H9 (cell line): ENCODE measurements at regions not wholly inside any gene's neighbourhood (a gene's known extent, or its start where the extent isn't known, plus 50 kb on each side); places are given as distances from the start of the nearest gene placed in this dataset.
A peak's percentile ranks its signal among the peaks of the same experiment; 100 is the strongest.

Experiments
- DNase-seq: peaks from one replicate; pipeline ENCODE4 v3.0.0-alpha.2; 2017
- H2AFZ ChIP-seq: one replicate; pipeline ENCODE4 v1.6.1; 2013; ENCODE audit warnings: mild to moderate bottlenecking, low read length, control low read depth, moderate library complexity
- H2AK5ac ChIP-seq: 2 replicates; pipeline ENCODE4 v1.6.1; 2013; ENCODE audit warnings: low read length, control low read depth, mixed read lengths; ENCODE audit not compliant: insufficient read length
- H2BK120ac ChIP-seq: one replicate; pipeline ENCODE4 v1.6.1; 2013; ENCODE audit warnings: low read depth, mild to moderate bottlenecking, low read length, control low read depth, inconsistent platforms; ENCODE audit not compliant: poor library complexity, severe bottlenecking
- H2BK12ac ChIP-seq: 2 replicates; pipeline ENCODE4 v1.6.1; 2013; ENCODE audit warnings: low read length, control low read depth, mixed read lengths, low read depth; ENCODE audit not compliant: insufficient read length
- H2BK15ac ChIP-seq: 2 replicates; pipeline ENCODE4 v1.6.1; 2013; ENCODE audit warnings: low read depth, low read length, control low read depth
- H2BK20ac ChIP-seq: one replicate; pipeline ENCODE4 v1.6.1; 2013; ENCODE audit warnings: low read depth, mild to moderate bottlenecking, low read length, control low read depth, inconsistent platforms; ENCODE audit not compliant: poor library complexity, severe bottlenecking
- H2BK5ac ChIP-seq: 2 replicates; pipeline ENCODE4 v1.6.1; 2013; ENCODE audit warnings: low read length, control low read depth, mixed read lengths; ENCODE audit not compliant: insufficient read length
- H3K14ac ChIP-seq: 2 replicates; pipeline ENCODE4 v1.6.1; 2013; ENCODE audit warnings: low read length, control low read depth; ENCODE audit not compliant: insufficient read depth
- H3K18ac ChIP-seq: 2 replicates; pipeline ENCODE4 v1.6.1; 2013; ENCODE audit warnings: low read depth, mild to moderate bottlenecking, mixed read lengths, low read length, control low read depth; ENCODE audit not compliant: insufficient read length
- H3K23ac ChIP-seq: 2 replicates; pipeline ENCODE4 v1.6.1; 2013; ENCODE audit warnings: low read length, control low read depth, mixed read lengths, low read depth; ENCODE audit not compliant: insufficient read length
- H3K23me2 ChIP-seq: 2 replicates; pipeline ENCODE4 v1.6.1; 2013; ENCODE audit warnings: low read depth, mild to moderate bottlenecking, mixed read lengths, low read length, control low read depth; ENCODE audit not compliant: insufficient read length, poor library complexity, severe bottlenecking
- H3K27ac ChIP-seq: 2 replicates; pipeline ENCODE4 v1.5.1; 2013; ENCODE audit warnings: low read length, control low read depth, mixed read lengths, low read depth; ENCODE audit not compliant: insufficient read length
- H3K27me3 ChIP-seq: 2 replicates; pipeline ENCODE4 v1.6.1; 2013; ENCODE audit warnings: low read length, control low read depth, inconsistent platforms; ENCODE audit not compliant: insufficient read depth
- H3K4ac ChIP-seq: 2 replicates; pipeline ENCODE4 v1.6.1; 2013; ENCODE audit warnings: low read depth, mild to moderate bottlenecking, control low read depth, inconsistent platforms, low read length, moderate library complexity
- H3K4me1 ChIP-seq: 2 replicates; pipeline ENCODE4 v1.6.1; 2013; ENCODE audit warnings: low read length, control low read depth, inconsistent platforms; ENCODE audit not compliant: insufficient read depth
- H3K4me2 ChIP-seq: 2 replicates; pipeline ENCODE4 v1.6.1; 2013; ENCODE audit warnings: low read length, control low read depth, mixed read lengths; ENCODE audit not compliant: insufficient read length, insufficient read depth
- H3K56ac ChIP-seq: 2 replicates; pipeline ENCODE4 v1.6.1; 2013; ENCODE audit warnings: low read depth, mild to moderate bottlenecking, mixed read lengths, low read length, control low read depth; ENCODE audit not compliant: insufficient read length
- H3K79me1 ChIP-seq: 2 replicates; pipeline ENCODE4 v1.6.1; 2013; ENCODE audit warnings: low read depth, mild to moderate bottlenecking, moderate library complexity, low read length, control low read depth, inconsistent platforms; ENCODE audit not compliant: insufficient read depth, poor library complexity, severe bottlenecking
- H3K79me2 ChIP-seq: 2 replicates; pipeline ENCODE4 v1.6.1; 2013; ENCODE audit warnings: low read length, control low read depth, inconsistent platforms; ENCODE audit not compliant: insufficient read depth
- H3K9ac ChIP-seq: 2 replicates; pipeline ENCODE4 v1.6.1; 2013; ENCODE audit warnings: low read length, control low read depth, mixed read lengths; ENCODE audit not compliant: insufficient read length; ENCODE audit errors: extremely low read depth
- H3K9me3 ChIP-seq: one replicate; pipeline ENCODE4 v1.6.1; 2013; ENCODE audit warnings: low read depth, low read length, inconsistent platforms; ENCODE audit not compliant: control insufficient read depth
- H3T11ph ChIP-seq: one replicate; pipeline ENCODE4 v1.6.1; 2013; ENCODE audit warnings: mild to moderate bottlenecking, low read length, control low read depth, inconsistent platforms
- H4K20me1 ChIP-seq: one replicate; pipeline ENCODE4 v1.6.1; 2013; ENCODE audit not compliant: control insufficient read depth, insufficient read length, insufficient read depth
- H4K5ac ChIP-seq: 2 replicates; pipeline ENCODE4 v1.6.1; 2013; ENCODE audit warnings: low read depth, mild to moderate bottlenecking, mixed read lengths, low read length, control low read depth; ENCODE audit not compliant: insufficient read length
- H4K8ac ChIP-seq: replicated peaks from 2 replicates; pipeline ENCODE4 v1.6.1; 2013; ENCODE audit warnings: low read length, control low read depth, mixed read lengths, low read depth; ENCODE audit not compliant: insufficient read length
- H4K91ac ChIP-seq: 2 replicates; pipeline ENCODE4 v1.6.1; 2013; ENCODE audit warnings: low read depth, mild to moderate bottlenecking, moderate library complexity, mixed read lengths, low read length, control low read depth; ENCODE audit not compliant: insufficient read length
- H3K27ac Mint-ChIP-seq, 3 experiments: 2 replicates in 2 of 3; 3 replicates in 1 of 3; pipeline ENCODE4 v1.8.0; 2020 to 2021; ENCODE audit warnings: mixed read lengths in 3 of 3, mild to moderate bottlenecking in 1 of 3, moderate library complexity in 1 of 3
- H3K27me3 Mint-ChIP-seq: 2 replicates; pipeline ENCODE4 v1.8.0; 2021; ENCODE audit warnings: low read depth, mild to moderate bottlenecking, moderate library complexity, mixed read lengths
- H3K36me3 Mint-ChIP-seq, 3 experiments: 2 replicates in 2 of 3; 3 replicates in 1 of 3; pipeline ENCODE4 v1.8.0; 2020 to 2021; ENCODE audit warnings: low read depth in 3 of 3, mixed read lengths in 3 of 3; ENCODE audit not compliant: insufficient read depth in 1 of 3
- H3K4me1 Mint-ChIP-seq, 2 experiments: 2 replicates each; pipeline ENCODE4 v1.8.0; 2020; ENCODE audit warnings: mixed read lengths in 2 of 2
- H3K4me3 Mint-ChIP-seq, 2 experiments: 2 replicates in 1 of 2; 3 replicates in 1 of 2; pipeline ENCODE4 v1.8.0; 2020 to 2021; ENCODE audit warnings: mild to moderate bottlenecking in 2 of 2, mixed read lengths in 2 of 2, moderate library complexity in 1 of 2
- H3K9me3 Mint-ChIP-seq, 2 experiments: 2 replicates in 1 of 2; 3 replicates in 1 of 2; pipeline ENCODE4 v1.8.0; 2020; ENCODE audit warnings: mild to moderate bottlenecking in 2 of 2, mixed read lengths in 2 of 2, moderate library complexity in 1 of 2
- CTCF ChIP-seq: fragments of 200-600 bp; sonication (generic); conservative IDR thresholded peaks from 3 replicates; pipeline ENCODE4 v1.8.0; 2021; ENCODE audit warnings: antibody characterized with exemption, mild to moderate bottlenecking
- WGBS: extraction: QIAGEN DNeasy Blood & Tissue Kit; methylation state at CpG from one replicate; pipeline ENCODE4 v1.1.7; 2013; ENCODE audit warnings: missing lambda C conversion rate, low lambda C conversion rate, mixed read lengths; ENCODE audit not compliant: insufficient read length; ENCODE audit errors: extremely low coverage; 5-methylcytosine and 5-hydroxymethylcytosine counted together

DNA sequence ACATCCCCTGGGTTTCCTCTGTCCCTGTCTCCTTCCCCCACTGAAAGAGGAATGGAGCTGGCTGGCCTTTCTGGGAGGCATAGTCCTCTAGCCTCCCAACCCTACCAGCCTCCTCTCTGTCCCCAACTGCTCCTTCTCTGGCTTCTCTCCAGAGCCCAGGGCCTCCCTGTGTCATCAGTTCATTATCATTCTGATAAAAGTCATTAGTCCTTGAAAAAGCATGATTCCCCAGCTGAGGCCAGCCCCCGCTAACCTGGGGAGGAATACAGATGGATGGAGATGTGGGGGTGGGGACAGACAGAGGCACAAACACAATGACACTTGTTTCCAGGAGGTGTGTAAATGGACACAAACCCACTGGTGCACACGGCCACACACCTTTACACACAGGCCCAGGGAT lies 73.6 kb upstream of the HSPA9 start:
- Histone ChIP-seq H2AFZ (no peak overlapping the region), H3K14ac (no peak overlapping the region), H3K56ac (no peak overlapping the region), H2BK120ac (no peak overlapping the region), H3K4me2 (no peak overlapping the region), H3K18ac (no peak overlapping the region), H3K27me3 (no peaks in the 10 kb centered on the region), H3K4me1 (peaks cover 7% of the 10 kb centered on the region), H3K79me2 (no peaks in the 10 kb centered on the region), H2BK20ac (no peak overlapping the region), H4K91ac (no peak overlapping the region), H4K8ac (no peak overlapping the region), H3K9me3 (no peaks in the 10 kb centered on the region), H2BK15ac (no peak overlapping the region), H3K4ac (no peak overlapping the region), H3K23me2 (no peaks in the 10 kb centered on the region), H3K23ac (no peak overlapping the region), H2AK5ac (no peak overlapping the region), H4K5ac (no peak overlapping the region), H3K27ac (no peak overlapping the region), H2BK5ac (no peak overlapping the region), H3T11ph (no peak overlapping the region), H3K9ac (no peak overlapping the region), H4K20me1 (no peaks in the 10 kb centered on the region), H2BK12ac (no peak overlapping the region), H3K79me1 (no peaks in the 10 kb centered on the region)
- H3K9me3 Mint-ChIP-seq = no peaks in the 10 kb centered on the region
- H3K27ac Mint-ChIP-seq = peak overlapping the region in 2 of 3 experiments; percentile 22 to 23; a peak in 3 of 7 replicates
- no peak for TF ChIP-seq CTCF
- no peak for DNase-seq
- peaks cover 44 to 63% of the 10 kb centered on the region in 2 experiments for H3K4me1 Mint-ChIP-seq
- H3K27me3 Mint-ChIP-seq = no peaks in the 10 kb centered on the region
- H3K36me3 Mint-ChIP-seq = no peaks in the 10 kb centered on the region
- peak overlapping the region; percentile 17 to 54; a peak in 2 of 5 replicates for H3K4me3 Mint-ChIP-seq
- no CpG with 5 or more reads among the region's 2 CpGs for WGBS
